Fibroblast of the conjunctiva (primary cell): ENCODE measurements at regions not wholly inside any gene's neighbourhood (a gene's known extent, or its start where the extent isn't known, plus 50 kb on each side); places are given as distances from the start of the nearest gene placed in this dataset.
"Not testable (repeated sequence)": the region's sequence is repeated elsewhere in the genome, so short reads cannot be mapped to it uniquely, and the experiment has no call there.

Experiments used
- DNase-seq: peaks from one replicate; pipeline ENCODE4 v3.0.0-alpha.2; 2010; ENCODE audit warnings: low read depth

- DNase-seq = no peak
Measured at GRCh38 chr5:68983043-68983442, 110.8 kb upstream of the SLC30A5 start.

GRCh38 chr5:68983959-68984358 lies 109.9 kb upstream of the SLC30A5 start:
- no peak for DNase-seq

- DNase-seq = no peak
Measured at GRCh38 chr5:68991279-68992084, 102.3 kb upstream of the SLC30A5 start.

GRCh38 chr5:68994645-68995044 lies 99.2 kb upstream of the SLC30A5 start:
- DNase-seq = no peak

GRCh38 chr5:68995845-68996545 lies 97.8 kb upstream of the SLC30A5 start:
- DNase-seq = no peak

GRCh38 chr5:68999181-68999580 lies 94.6 kb upstream of the SLC30A5 start:
- DNase-seq = no peak

- DNase-seq = no peak
Measured at GRCh38 chr5:69000216-69000919, 93.4 kb upstream of the SLC30A5 start.

GRCh38 chr5:69000949-69001348 lies 92.9 kb upstream of the SLC30A5 start:
- no peak for DNase-seq

- DNase-seq = no peak
Measured at GRCh38 chr5:69001627-69002026, 92.2 kb upstream of the SLC30A5 start.

GRCh38 chr5:69004127-69004526 lies 89.7 kb upstream of the SLC30A5 start:
- no peak for DNase-seq

- no peak for DNase-seq
Measured at GRCh38 chr5:69004676-69005075, 89.1 kb upstream of the SLC30A5 start.

GRCh38 chr5:69006030-69006429 lies 87.8 kb upstream of the SLC30A5 start:
- no peak for DNase-seq

- DNase-seq = no peak
Measured at GRCh38 chr5:69007163-69007562, 86.7 kb upstream of the SLC30A5 start.

GRCh38 chr5:69007726-69008368 lies 86.0 kb upstream of the SLC30A5 start:
- peak; percentile 18 for DNase-seq

GRCh38 chr5:69010476-69010875 lies 83.3 kb upstream of the SLC30A5 start:
- DNase-seq = no peak

- DNase-seq = no peak
Measured at GRCh38 chr5:69011910-69012309, 81.9 kb upstream of the SLC30A5 start.

- DNase-seq = no peak
Measured at GRCh38 chr5:69013481-69013880, 80.3 kb upstream of the SLC30A5 start.

- not testable (repeated sequence) for DNase-seq
Measured at GRCh38 chr5:69014007-69014406, 79.8 kb upstream of the SLC30A5 start.

- no peak for DNase-seq
Measured at GRCh38 chr5:69019668-69020375, 74.0 kb upstream of the SLC30A5 start.

- no peak for DNase-seq
Measured at GRCh38 chr5:69024241-69024651, 69.6 kb upstream of the SLC30A5 start.

- DNase-seq = no peak
Measured at GRCh38 chr5:69029292-69029691, 64.5 kb upstream of the SLC30A5 start.
